ENCODE measurements at regions not wholly inside any gene's neighbourhood (a gene's known extent, or its start where the extent isn't known, plus 50 kb on each side); places are given as distances from the start of the nearest gene placed in this dataset.

DNA sequence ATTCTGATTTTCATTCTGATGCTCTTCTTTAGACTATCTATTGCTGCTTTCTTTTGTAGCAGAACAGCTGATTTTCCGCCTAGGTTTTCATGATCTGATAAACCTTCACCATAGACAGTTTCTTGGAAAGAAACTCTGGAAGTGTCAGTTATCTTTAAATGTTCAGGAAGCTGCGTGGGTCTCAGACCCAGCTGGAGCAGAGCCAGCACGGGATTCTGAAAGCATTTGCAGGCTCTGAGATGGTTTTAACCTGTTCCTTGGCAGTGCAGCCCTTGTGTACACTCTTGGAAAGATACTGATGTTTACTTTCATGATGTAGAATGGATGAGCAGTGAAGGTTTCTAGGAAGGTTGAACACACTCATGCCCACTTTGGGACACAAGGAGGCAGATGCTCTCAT, 178.0 kb upstream of the DMRT1 start:
- no peak overlapping the region for H3K4me3 ChIP-seq
- H3K27ac ChIP-seq: peak overlapping the region in 1 of 2 donors; percentile 15
- no peak for ATAC-seq (ENCODE audit: insufficient number of reproducible peaks, low FRiP score, low read depth)

DNA sequence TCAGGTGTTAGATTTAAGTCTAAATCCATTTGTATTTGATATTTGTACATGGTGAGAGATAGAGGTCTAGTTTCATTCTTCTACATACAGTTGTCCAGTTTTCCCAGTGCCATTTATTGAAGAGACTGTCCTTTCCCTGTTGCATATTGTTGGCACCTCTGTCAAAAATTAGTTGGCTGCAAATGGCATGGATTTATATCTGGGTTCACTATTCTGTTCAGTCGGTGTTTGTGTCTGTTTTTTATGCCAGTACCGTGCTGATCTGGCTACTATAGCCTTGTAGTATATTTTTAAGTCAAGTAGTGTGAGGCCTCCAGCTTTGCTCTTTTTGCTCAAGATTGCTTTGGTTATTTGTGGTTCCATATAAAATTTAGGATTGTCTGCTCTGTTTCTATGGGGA, 176.2 kb upstream of the DMRT1 start:
- H3K27ac ChIP-seq: no peak overlapping the region
- no peak for DNase-seq (ENCODE audit: low spot score)
- no peaks in the 10 kb centered on the region for H3K27me3 ChIP-seq (replicated peaks; ENCODE audit: insufficient read depth)
- ATAC-seq (ENCODE audit: insufficient number of reproducible peaks, low FRiP score, low read depth): no peak
- no peak overlapping the region for H3K4me3 ChIP-seq
- TF ChIP-seq, protein P1, sequence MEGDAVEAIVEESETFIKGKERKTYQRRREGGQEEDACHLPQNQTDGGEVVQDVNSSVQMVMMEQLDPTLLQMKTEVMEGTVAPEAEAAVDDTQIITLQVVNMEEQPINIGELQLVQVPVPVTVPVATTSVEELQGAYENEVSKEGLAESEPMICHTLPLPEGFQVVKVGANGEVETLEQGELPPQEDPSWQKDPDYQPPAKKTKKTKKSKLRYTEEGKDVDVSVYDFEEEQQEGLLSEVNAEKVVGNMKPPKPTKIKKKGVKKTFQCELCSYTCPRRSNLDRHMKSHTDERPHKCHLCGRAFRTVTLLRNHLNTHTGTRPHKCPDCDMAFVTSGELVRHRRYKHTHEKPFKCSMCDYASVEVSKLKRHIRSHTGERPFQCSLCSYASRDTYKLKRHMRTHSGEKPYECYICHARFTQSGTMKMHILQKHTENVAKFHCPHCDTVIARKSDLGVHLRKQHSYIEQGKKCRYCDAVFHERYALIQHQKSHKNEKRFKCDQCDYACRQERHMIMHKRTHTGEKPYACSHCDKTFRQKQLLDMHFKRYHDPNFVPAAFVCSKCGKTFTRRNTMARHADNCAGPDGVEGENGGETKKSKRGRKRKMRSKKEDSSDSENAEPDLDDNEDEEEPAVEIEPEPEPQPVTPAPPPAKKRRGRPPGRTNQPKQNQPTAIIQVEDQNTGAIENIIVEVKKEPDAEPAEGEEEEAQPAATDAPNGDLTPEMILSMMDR (IDR thresholded peaks at IDR 0.05): no peak
- peaks cover 5% of the 10 kb centered on the region for H3K9me3 ChIP-seq
- H3K36me3 ChIP-seq: no peaks in the 10 kb centered on the region
- H3K4me1 ChIP-seq (ENCODE audit: control insufficient read depth in 1 of 2, low read depth in 2 of 2): peaks cover 0 to 9% of the 10 kb centered on the region in 2 donors

More for the DNA sequence above, 178.0 kb upstream of the DMRT1 start:
- Histone ChIP-seq H3K9me3 (no peaks in the 10 kb centered on the region), H3K36me3 (no peaks in the 10 kb centered on the region), H3K27me3 (replicated peaks; ENCODE audit: insufficient read depth) (no peaks in the 10 kb centered on the region), H3K4me1 (ENCODE audit: control insufficient read depth in 1 of 2, low read depth in 2 of 2) (peaks cover 0 to 9% of the 10 kb centered on the region in 2 donors)
- TF ChIP-seq, protein P1 (IDR thresholded peaks at IDR 0.05): no peak
- no peak for DNase-seq (ENCODE audit: low spot score)

DNA sequence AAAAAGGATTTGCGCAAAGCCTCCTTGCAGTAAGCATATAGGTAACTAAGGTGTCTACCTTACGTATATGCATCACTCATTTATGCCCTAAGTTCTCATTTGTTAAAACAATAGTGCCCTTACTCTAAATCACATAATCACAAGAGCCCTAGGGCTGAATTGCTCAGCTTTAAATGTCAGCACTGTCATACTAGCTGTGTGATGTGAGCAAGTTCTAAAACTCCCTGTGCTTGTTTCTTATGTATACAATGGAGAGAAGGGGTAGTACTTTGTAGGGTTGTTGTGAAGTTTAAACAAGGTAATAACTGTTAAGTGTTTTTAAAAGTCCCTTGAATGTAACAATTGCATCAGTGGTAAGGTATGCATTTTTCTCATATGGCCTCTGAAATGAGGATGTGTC, 169.5 kb upstream of the DMRT1 start:
- no peaks in the 10 kb centered on the region for H3K36me3 ChIP-seq
- H3K9me3 ChIP-seq: peaks cover 5% of the 10 kb centered on the region
- no peak overlapping the region for H3K4me3 ChIP-seq
- H3K27ac ChIP-seq: no peak overlapping the region
- no peaks in the 10 kb centered on the region for H3K27me3 ChIP-seq (replicated peaks; ENCODE audit: insufficient read depth)
- DNase-seq (ENCODE audit: low spot score) (no peak), ATAC-seq (ENCODE audit: insufficient number of reproducible peaks, low FRiP score, low read depth) (no peak)
- H3K4me1 ChIP-seq (ENCODE audit: control insufficient read depth in 1 of 2, low read depth in 2 of 2): peaks cover 0 to 15% of the 10 kb centered on the region in 2 donors
- TF ChIP-seq, protein P1 (IDR thresholded peaks at IDR 0.05): no peak

DNA sequence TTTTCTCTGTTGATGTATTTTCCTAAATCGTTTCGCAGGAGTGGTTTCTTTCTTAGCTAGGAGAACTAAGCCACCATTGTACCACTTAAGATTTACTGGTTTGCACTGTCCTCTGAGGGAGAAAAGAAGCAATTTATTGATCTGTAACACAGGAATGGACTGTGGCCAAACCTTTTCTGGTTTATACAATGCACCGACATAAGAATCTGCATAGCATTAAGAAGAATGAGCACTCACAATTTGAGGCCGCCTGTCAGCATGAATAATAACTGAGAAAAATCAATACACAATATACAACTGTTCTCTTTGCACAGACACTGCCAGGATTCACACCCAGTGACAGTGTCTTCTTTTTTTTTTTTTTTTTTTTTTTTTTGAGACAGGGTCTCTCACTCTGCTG, 168.6 kb upstream of the DMRT1 start:
- TF ChIP-seq, protein P1 (IDR thresholded peaks at IDR 0.05): no peak
- no peak overlapping the region for H3K4me3 ChIP-seq
- H3K27me3 ChIP-seq (replicated peaks; ENCODE audit: insufficient read depth): no peaks in the 10 kb centered on the region
- DNase-seq (ENCODE audit: low spot score): no peak
- no peaks in the 10 kb centered on the region for H3K36me3 ChIP-seq
- H3K4me1 ChIP-seq (ENCODE audit: control insufficient read depth in 1 of 2, low read depth in 2 of 2): peaks cover 0 to 17% of the 10 kb centered on the region in 2 donors
- H3K27ac ChIP-seq: no peak overlapping the region
- peaks cover 5% of the 10 kb centered on the region for H3K9me3 ChIP-seq
- ATAC-seq (ENCODE audit: insufficient number of reproducible peaks, low FRiP score, low read depth): no peak

DNA sequence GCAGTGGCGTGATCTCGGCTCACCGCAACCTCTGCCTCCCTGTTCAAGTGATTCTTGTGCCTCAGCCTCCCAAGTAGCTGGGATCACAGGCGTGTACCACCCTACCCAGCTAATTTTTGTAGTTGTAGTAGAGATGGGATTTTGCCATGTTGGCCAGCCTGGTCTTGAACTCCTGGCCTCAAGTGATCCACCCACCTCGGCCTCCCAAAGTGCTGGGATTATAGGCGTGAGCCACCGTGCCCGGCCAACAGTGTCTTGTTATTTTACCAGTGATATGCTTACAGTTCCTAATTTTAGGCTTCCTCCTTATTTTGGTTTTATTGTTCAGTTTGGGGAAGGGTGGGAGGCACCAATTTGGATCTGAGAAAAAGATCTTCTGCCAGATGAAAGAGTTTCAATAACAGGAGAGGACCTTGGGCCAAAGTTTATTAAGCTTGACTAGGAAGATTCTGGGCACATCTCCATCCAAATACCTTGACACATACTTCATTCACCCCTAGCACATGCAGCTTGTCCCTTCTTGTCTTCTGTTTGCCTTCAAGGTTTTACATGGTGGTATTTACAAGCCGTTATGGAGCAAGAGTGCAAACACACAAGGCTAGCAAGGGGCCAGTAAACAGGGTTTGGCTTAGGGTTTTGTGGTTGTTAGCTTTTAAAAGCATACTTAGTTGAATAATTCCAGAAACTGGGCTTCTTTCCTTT, 168.1 kb upstream of the DMRT1 start:
- H3K27ac ChIP-seq: peak overlapping the region in 1 of 2 donors; percentile 51
- TF ChIP-seq, protein P1 (IDR thresholded peaks at IDR 0.05): no peak
- H3K27me3 ChIP-seq (replicated peaks; ENCODE audit: insufficient read depth): no peaks in the 10 kb centered on the region
- DNase-seq (ENCODE audit: low spot score): no peak
- H3K4me3 ChIP-seq: no peak overlapping the region
- peaks cover 0 to 23% of the 10 kb centered on the region in 2 donors for H3K4me1 ChIP-seq (ENCODE audit: control insufficient read depth in 1 of 2, low read depth in 2 of 2)
- H3K9me3 ChIP-seq: peaks cover 5% of the 10 kb centered on the region
- H3K36me3 ChIP-seq: no peaks in the 10 kb centered on the region
- ATAC-seq (ENCODE audit: insufficient number of reproducible peaks, low FRiP score, low read depth): no peak

Measured in thoracic aorta (tissue), 2 donors.